Suprapubic skin (tissue), 4 donors: ENCODE measurements at regions not wholly inside any gene's neighbourhood (a gene's known extent, or its start where the extent isn't known, plus 50 kb on each side); places are given as distances from the start of the nearest gene placed in this dataset.

Source experiments
- DNase-seq, 2 donors: peaks; one replicate each; pipeline ENCODE4 v3.0.0-alpha.2; 2019; ENCODE audit warnings: low spot score in 2 of 2
- H3K27ac ChIP-seq: fragments of 200-600 bp; sonication (generic); one replicate; pipeline ENCODE4 v1.5.1; 2019
- H3K27me3 ChIP-seq: fragments of 200-600 bp; sonication (generic); one replicate; pipeline ENCODE4 v1.5.1; 2019
- H3K36me3 ChIP-seq: fragments of 200-600 bp; sonication (generic); one replicate; pipeline ENCODE4 v1.5.1; 2019
- H3K4me1 ChIP-seq: fragments of 200-600 bp; sonication (generic); one replicate; pipeline ENCODE4 v1.5.1; 2019
- H3K4me3 ChIP-seq: fragments of 200-600 bp; sonication (generic); one replicate; pipeline ENCODE4 v1.5.1; 2019; ENCODE audit warnings: mild to moderate bottlenecking
- H3K9me3 ChIP-seq: fragments of 200-600 bp; sonication (generic); one replicate; pipeline ENCODE4 v1.5.1; 2019
- EP300 ChIP-seq: sonication (generic); formaldehyde crosslinking; IDR thresholded peaks from one replicate; pipeline ENCODE4 v1.6.1; 2017; ENCODE audit warnings: antibody characterized with exemption
- POLR2A ChIP-seq, 2 donors: fragments of 450-650 bp; IDR thresholded peaks; one replicate each; pipeline ENCODE4 v1.6.1; 2017; ENCODE audit warnings: antibody characterized with exemption in 2 of 2, mild to moderate bottlenecking in 2 of 2, moderate library complexity in 2 of 2
- POLR2AphosphoS5 ChIP-seq, 3 donors: sonication (generic); formaldehyde crosslinking; IDR thresholded peaks; one replicate each; pipeline ENCODE4 v1.6.1; 2017; ENCODE audit warnings: antibody characterized with exemption in 3 of 3
- WGBS: methylation state at CpG from one replicate; pipeline ENCODE4 v1.1.5; 2018; 5-methylcytosine and 5-hydroxymethylcytosine counted together
- TF ChIP-seq, protein P1 (sequence below), 2 donors: fragments of 200-600 bp in 1 of 2; fragments of 450-650 bp in 1 of 2; sonication (generic) in 1 of 2; IDR thresholded peaks; one replicate each; pipeline ENCODE4 v1.5.1; 2016 to 2019; ENCODE audit warnings: antibody characterized with exemption in 2 of 2, mild to moderate bottlenecking in 1 of 2, moderate library complexity in 1 of 2

DNA sequence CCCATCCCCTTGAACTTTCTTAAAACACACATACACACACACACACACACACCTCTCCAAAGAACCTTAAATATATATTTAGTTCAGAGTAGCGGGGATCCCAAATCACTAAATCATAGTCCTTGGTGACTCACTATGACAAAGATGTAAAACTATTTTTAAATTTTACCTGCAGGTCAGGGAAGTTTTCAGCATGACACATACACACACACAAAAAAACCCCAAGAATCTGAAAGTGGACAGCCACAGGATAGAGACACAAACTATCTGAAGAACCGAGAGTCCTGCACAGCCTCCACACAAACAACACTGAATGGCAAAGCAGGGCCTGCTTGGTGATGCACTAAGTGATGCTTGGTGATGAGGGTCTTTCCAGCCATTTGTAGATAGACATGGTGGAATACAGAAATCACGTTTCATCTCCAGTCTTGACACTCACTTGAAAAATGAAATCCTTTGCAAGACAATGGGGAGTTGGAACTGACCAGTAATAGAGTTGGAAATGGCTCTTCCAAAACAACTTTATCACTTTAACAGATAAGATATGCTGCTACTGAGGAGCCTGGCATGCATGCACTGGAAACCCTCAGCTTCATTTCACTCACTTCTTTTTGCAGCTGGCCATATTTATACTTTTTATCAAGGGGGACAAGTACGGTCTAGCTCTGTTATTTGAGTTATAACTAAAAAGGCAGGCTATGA is 307.3 kb downstream of the RAPGEF2 start:
- Histone ChIP-seq H3K4me3 (no peak overlapping the region), H3K4me1 (no peaks in the 10 kb centered on the region), H3K9me3 (no peaks in the 10 kb centered on the region), H3K36me3 (no peaks in the 10 kb centered on the region), H3K27me3 (no peaks in the 10 kb centered on the region), H3K27ac (no peak overlapping the region)
- WGBS, result 70% methylated on average over 4 of the region's 4 CpGs
- DNase-seq, result no peak
- no peak for TF ChIP-seq EP300
- no peak for TF ChIP-seq POLR2AphosphoS5 (IDR thresholded peaks at IDR 0.05)
- TF ChIP-seq, protein P1, sequence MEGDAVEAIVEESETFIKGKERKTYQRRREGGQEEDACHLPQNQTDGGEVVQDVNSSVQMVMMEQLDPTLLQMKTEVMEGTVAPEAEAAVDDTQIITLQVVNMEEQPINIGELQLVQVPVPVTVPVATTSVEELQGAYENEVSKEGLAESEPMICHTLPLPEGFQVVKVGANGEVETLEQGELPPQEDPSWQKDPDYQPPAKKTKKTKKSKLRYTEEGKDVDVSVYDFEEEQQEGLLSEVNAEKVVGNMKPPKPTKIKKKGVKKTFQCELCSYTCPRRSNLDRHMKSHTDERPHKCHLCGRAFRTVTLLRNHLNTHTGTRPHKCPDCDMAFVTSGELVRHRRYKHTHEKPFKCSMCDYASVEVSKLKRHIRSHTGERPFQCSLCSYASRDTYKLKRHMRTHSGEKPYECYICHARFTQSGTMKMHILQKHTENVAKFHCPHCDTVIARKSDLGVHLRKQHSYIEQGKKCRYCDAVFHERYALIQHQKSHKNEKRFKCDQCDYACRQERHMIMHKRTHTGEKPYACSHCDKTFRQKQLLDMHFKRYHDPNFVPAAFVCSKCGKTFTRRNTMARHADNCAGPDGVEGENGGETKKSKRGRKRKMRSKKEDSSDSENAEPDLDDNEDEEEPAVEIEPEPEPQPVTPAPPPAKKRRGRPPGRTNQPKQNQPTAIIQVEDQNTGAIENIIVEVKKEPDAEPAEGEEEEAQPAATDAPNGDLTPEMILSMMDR (IDR thresholded peaks at IDR 0.05), result no peak

DNA sequence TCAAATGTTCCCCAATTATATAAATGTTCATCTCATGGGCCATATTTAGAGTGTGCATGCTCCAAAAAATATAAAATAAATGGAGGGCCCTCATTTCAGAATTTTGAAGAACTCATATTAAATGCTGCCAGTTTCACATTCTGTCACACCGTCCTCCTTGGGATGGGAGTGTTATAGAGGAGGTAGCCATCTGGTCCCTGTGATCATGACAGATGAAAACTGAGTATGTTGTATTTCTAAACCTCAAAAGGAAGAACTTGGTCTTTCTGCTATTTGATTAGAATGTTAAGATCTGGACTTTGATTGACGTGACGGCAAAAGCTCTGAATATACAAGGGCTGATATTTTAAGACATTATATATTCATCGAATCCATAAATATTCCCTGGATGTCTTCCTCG is 308.0 kb downstream of the RAPGEF2 start:
- no peaks in the 10 kb centered on the region for H3K9me3 ChIP-seq
- no peak overlapping the region for H3K27ac ChIP-seq
- TF ChIP-seq POLR2AphosphoS5 (IDR thresholded peaks at IDR 0.05), result no peak
- no peak for TF ChIP-seq POLR2A (IDR thresholded peaks at IDR 0.05)
- no peak for TF ChIP-seq EP300
- TF ChIP-seq, protein P1 (IDR thresholded peaks at IDR 0.05), result no peak
- no peaks in the 10 kb centered on the region for H3K4me1 ChIP-seq
- no peak for DNase-seq
- H3K36me3 ChIP-seq, result no peaks in the 10 kb centered on the region
- 86% methylated on average over 5 of the region's 5 CpGs for WGBS
- no peak overlapping the region for H3K4me3 ChIP-seq
- no peaks in the 10 kb centered on the region for H3K27me3 ChIP-seq

DNA sequence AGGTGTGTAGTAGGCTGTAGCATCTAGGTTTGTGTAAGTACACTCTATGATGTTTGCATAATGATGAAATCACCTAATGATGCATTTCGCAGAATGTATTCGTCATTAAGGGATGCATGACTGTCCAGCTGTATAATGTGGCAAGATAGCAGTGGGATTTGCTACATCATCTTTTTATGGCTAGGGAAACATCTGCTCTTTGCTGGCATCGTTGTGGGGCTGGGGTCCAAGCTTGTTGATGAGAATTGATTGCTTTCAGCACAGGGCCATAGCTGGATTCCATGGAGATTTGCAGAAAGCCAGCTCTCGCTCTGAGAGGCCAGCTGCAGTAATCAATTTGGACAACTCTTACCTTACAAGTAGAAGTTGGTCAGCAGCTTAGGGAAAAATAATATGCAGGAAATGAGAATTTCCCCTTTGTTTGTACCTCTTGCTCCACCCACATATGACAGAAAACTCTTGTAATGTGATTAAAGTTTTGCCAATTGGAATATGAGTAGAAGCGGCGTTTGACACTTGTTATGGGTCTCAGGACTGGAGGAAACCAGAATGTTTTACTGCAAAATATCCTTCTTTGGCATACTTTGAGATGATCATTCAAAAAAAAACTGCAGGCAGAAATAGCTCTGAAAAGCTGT is 310.5 kb downstream of the RAPGEF2 start:
- H3K4me3 ChIP-seq, result no peak overlapping the region
- TF ChIP-seq POLR2A (IDR thresholded peaks at IDR 0.05) (no peak), EP300 (no peak), POLR2AphosphoS5 (IDR thresholded peaks at IDR 0.05) (no peak)
- TF ChIP-seq, protein P1 (IDR thresholded peaks at IDR 0.05), result no peak
- H3K9me3 ChIP-seq, result no peaks in the 10 kb centered on the region
- no peaks in the 10 kb centered on the region for H3K4me1 ChIP-seq
- no peak overlapping the region for H3K27ac ChIP-seq
- H3K36me3 ChIP-seq, result no peaks in the 10 kb centered on the region
- no peak for DNase-seq
- H3K27me3 ChIP-seq, result no peaks in the 10 kb centered on the region
- WGBS, result 67% methylated on average over 6 of the region's 6 CpGs

DNA sequence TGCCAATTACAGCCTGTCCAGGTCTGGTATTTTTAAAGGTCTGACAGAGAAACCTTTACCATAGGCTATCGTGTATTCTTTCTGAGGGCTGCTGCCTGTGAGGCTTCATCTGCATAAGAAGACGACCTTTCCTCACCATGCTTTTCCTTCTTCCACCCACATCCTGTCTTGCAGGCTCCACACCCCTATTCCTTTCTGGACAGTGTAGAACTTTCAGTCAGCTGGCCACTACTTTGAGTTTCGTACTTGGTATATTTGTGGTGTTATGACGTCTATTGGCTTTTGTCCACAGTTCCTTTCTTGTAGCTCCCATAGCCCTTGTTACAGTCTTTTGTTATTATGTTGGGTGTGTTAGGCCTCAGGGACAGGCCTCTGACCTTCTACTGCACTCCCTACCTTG is 311.4 kb downstream of the RAPGEF2 start:
- Histone ChIP-seq H3K4me1 (no peaks in the 10 kb centered on the region), H3K9me3 (no peaks in the 10 kb centered on the region), H3K4me3 (no peak overlapping the region), H3K36me3 (no peaks in the 10 kb centered on the region), H3K27ac (no peak overlapping the region), H3K27me3 (no peaks in the 10 kb centered on the region)
- WGBS, result 91% methylated on average over 4 of the region's 4 CpGs
- TF ChIP-seq, protein P1 (IDR thresholded peaks at IDR 0.05), result no peak
- TF ChIP-seq EP300, result no peak
- TF ChIP-seq POLR2AphosphoS5 (IDR thresholded peaks at IDR 0.05), result no peak
- no peak for TF ChIP-seq POLR2A (IDR thresholded peaks at IDR 0.05)
- DNase-seq, result no peak

DNA sequence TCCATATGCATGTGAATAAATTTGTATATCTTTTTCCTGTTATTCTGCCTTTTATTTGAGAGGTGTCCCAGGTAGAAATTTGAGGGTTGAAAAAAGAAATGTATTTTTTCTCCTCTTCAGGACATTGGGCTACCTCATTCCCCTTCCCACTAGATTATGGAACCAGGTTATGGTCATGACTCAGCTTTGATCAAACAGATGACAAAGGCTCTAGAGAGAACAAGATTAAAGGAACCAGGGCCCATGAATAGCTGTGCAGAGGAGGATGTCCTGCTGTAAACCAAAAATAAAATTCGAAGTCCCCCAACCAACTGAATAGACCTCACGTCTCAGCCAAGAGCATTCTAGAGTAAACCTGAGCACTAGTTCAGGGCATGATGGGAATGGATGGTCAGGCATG is 313.2 kb downstream of the RAPGEF2 start:
- DNase-seq, result no peak
- TF ChIP-seq EP300 (no peak), POLR2A (IDR thresholded peaks at IDR 0.05) (no peak), POLR2AphosphoS5 (IDR thresholded peaks at IDR 0.05) (no peak)
- TF ChIP-seq, protein P1 (IDR thresholded peaks at IDR 0.05), result no peak
- 80% methylated on average over 2 of the region's 2 CpGs for WGBS
- Histone ChIP-seq H3K4me1 (no peaks in the 10 kb centered on the region), H3K27me3 (no peaks in the 10 kb centered on the region), H3K27ac (no peak overlapping the region), H3K36me3 (no peaks in the 10 kb centered on the region), H3K4me3 (no peak overlapping the region), H3K9me3 (no peaks in the 10 kb centered on the region)
